ENCODE measurements at regions not wholly inside any gene's neighbourhood (a gene's known extent, or its start where the extent isn't known, plus 50 kb on each side); places are given as distances from the start of the nearest gene placed in this dataset.

GRCh38 chr10:8633909-8634308 lies 579.4 kb downstream of the GATA3 start:
- intact Hi-C loops (cut with micrococcal nuclease; ENCODE audit: unreplicated experiment): no loop called here
- Histone ChIP-seq H3K9me2 (ENCODE audit: insufficient read depth) (no peaks in the 10 kb centered on the region), H2AFZ (no peak overlapping the region), H3K79me2 (ENCODE audit: low read depth) (no peaks in the 10 kb centered on the region), H3K36me3 (ENCODE audit: low read depth) (no peaks in the 10 kb centered on the region), H3K4me2 (no peak overlapping the region), H3K27me3 (ENCODE audit: insufficient read depth, low read depth) (no peaks in the 10 kb centered on the region), H3K9me3 (ENCODE audit: insufficient read depth, low read depth) (no peaks in the 10 kb centered on the region), H3K4me3 (no peak overlapping the region), H4K20me1 (ENCODE audit: insufficient read depth) (no peaks in the 10 kb centered on the region), H3K4me1 (replicated peaks; ENCODE audit: insufficient read depth) (peaks cover 24% of the 10 kb centered on the region), H3K27ac (peak overlapping the region; percentile 51), H3F3A (ENCODE audit: insufficient read depth, low read depth) (peaks cover 3% of the 10 kb centered on the region)
- ChIA-PET CTCF (no interaction called here), POLR2A (ENCODE audit: unreplicated experiment) (interaction anchor here (0.6 kb wide), 1 partner anchor 17 kb away, joined by 5 read pairs; no protein-coding TSS in a partner anchor)
- DNase-seq: peak in 1 of 2 experiments; percentile 75
- TF ChIP-seq EZH2 (IDR thresholded peaks at IDR 0.05; ENCODE audit: low read depth): no peak
- TF ChIP-seq, protein P1, sequence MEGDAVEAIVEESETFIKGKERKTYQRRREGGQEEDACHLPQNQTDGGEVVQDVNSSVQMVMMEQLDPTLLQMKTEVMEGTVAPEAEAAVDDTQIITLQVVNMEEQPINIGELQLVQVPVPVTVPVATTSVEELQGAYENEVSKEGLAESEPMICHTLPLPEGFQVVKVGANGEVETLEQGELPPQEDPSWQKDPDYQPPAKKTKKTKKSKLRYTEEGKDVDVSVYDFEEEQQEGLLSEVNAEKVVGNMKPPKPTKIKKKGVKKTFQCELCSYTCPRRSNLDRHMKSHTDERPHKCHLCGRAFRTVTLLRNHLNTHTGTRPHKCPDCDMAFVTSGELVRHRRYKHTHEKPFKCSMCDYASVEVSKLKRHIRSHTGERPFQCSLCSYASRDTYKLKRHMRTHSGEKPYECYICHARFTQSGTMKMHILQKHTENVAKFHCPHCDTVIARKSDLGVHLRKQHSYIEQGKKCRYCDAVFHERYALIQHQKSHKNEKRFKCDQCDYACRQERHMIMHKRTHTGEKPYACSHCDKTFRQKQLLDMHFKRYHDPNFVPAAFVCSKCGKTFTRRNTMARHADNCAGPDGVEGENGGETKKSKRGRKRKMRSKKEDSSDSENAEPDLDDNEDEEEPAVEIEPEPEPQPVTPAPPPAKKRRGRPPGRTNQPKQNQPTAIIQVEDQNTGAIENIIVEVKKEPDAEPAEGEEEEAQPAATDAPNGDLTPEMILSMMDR (conservative IDR thresholded peaks at IDR 0.05): no peak
- BruUV-seq (replicated peaks): no TSS peak

- intact Hi-C loops (cut with micrococcal nuclease; ENCODE audit: unreplicated experiment): no loop called here
- Histone ChIP-seq H3K4me3 (no peak overlapping the region), H3F3A (ENCODE audit: insufficient read depth, low read depth) (no peaks in the 10 kb centered on the region; the same call in 1 of the 2 replicates), H3K79me2 (ENCODE audit: low read depth) (no peaks in the 10 kb centered on the region), H3K9me2 (ENCODE audit: insufficient read depth) (no peaks in the 10 kb centered on the region), H2AFZ (no peak overlapping the region), H3K27me3 (ENCODE audit: insufficient read depth, low read depth) (no peaks in the 10 kb centered on the region), H3K9me3 (ENCODE audit: insufficient read depth, low read depth) (no peaks in the 10 kb centered on the region), H3K4me1 (replicated peaks; ENCODE audit: insufficient read depth) (peaks cover 18% of the 10 kb centered on the region), H4K20me1 (ENCODE audit: insufficient read depth) (no peaks in the 10 kb centered on the region), H3K27ac (no peak overlapping the region), H3K4me2 (no peak overlapping the region), H3K36me3 (ENCODE audit: low read depth) (no peaks in the 10 kb centered on the region)
- no peak for DNase-seq
- TF ChIP-seq, protein P1 (conservative IDR thresholded peaks at IDR 0.05): no peak
- no peak for TF ChIP-seq EZH2 (IDR thresholded peaks at IDR 0.05; ENCODE audit: low read depth)
- ChIA-PET CTCF (no interaction called here), POLR2A (ENCODE audit: unreplicated experiment) (no interaction called here)
- no TSS peak for BruUV-seq (replicated peaks)
Observed at GRCh38 chr10:8636371-8636770, 581.9 kb downstream of the GATA3 start.

GRCh38 chr10:8637640-8638039 lies 583.2 kb downstream of the GATA3 start:
- no peak for TF ChIP-seq EZH2 (IDR thresholded peaks at IDR 0.05; ENCODE audit: low read depth)
- TF ChIP-seq, protein P1 (conservative IDR thresholded peaks at IDR 0.05): no peak
- ChIA-PET CTCF (interaction anchor here (0.6 kb wide), 1 partner anchor 1206 kb away, joined by 10 read pairs; no protein-coding TSS in a partner anchor), POLR2A (ENCODE audit: unreplicated experiment) (no interaction called here)
- Histone ChIP-seq H3K4me3 (no peak overlapping the region), H3K4me2 (no peak overlapping the region), H3K9me2 (ENCODE audit: insufficient read depth) (no peaks in the 10 kb centered on the region), H4K20me1 (ENCODE audit: insufficient read depth) (no peaks in the 10 kb centered on the region), H2AFZ (no peak overlapping the region), H3K36me3 (ENCODE audit: low read depth) (no peaks in the 10 kb centered on the region), H3K27ac (no peak overlapping the region), H3K4me1 (replicated peaks; ENCODE audit: insufficient read depth) (peaks cover 18% of the 10 kb centered on the region), H3K9me3 (ENCODE audit: insufficient read depth, low read depth) (no peaks in the 10 kb centered on the region), H3F3A (ENCODE audit: insufficient read depth, low read depth) (no peaks in the 10 kb centered on the region; the same call in 1 of the 2 replicates), H3K27me3 (ENCODE audit: insufficient read depth, low read depth) (no peaks in the 10 kb centered on the region), H3K79me2 (ENCODE audit: low read depth) (no peaks in the 10 kb centered on the region)
- intact Hi-C loops (cut with micrococcal nuclease; ENCODE audit: unreplicated experiment): no loop called here
- DNase-seq: no peak
- BruUV-seq (replicated peaks): no TSS peak
